ENCODE measurements at regions not wholly inside any gene's neighbourhood (a gene's known extent, or its start where the extent isn't known, plus 50 kb on each side); places are given as distances from the start of the nearest gene placed in this dataset.

DNA sequence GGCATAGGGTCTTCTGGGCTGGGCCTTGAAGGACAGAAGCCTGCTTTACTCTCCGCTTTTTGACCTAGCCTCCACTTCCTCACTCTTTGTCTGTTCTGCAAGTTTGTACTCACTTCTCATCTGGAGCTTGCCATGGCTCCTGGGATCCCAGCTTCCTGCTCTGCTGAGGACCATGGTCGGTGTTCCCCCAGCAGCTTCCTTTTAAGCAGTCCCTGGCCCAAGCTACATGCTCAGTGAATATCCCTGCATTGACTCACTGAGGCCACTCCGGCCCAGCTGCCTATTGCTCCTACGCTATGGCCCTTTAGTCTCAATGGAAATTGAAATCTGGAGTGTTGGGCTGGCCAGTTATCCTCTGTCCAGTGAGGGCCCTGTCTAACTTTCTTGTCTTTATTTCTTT lies 427.7 kb downstream of the RPS24 start:
- H3K27me3 ChIP-seq (ENCODE audit: control insufficient read depth, insufficient read depth, low read length): no peaks in the 10 kb centered on the region
- ChIA-PET POLR2A (no interaction called here), CTCF (no interaction called here)
- H3K27ac ChIP-seq (ENCODE audit: low read depth, low read length): peak overlapping the region; percentile 21
- no peak overlapping the region for H3K4me3 ChIP-seq (ENCODE audit: low read depth, low read length)
- no peak for DNase-seq (ENCODE audit: low read depth, low spot score)
- TF ChIP-seq, protein P1, sequence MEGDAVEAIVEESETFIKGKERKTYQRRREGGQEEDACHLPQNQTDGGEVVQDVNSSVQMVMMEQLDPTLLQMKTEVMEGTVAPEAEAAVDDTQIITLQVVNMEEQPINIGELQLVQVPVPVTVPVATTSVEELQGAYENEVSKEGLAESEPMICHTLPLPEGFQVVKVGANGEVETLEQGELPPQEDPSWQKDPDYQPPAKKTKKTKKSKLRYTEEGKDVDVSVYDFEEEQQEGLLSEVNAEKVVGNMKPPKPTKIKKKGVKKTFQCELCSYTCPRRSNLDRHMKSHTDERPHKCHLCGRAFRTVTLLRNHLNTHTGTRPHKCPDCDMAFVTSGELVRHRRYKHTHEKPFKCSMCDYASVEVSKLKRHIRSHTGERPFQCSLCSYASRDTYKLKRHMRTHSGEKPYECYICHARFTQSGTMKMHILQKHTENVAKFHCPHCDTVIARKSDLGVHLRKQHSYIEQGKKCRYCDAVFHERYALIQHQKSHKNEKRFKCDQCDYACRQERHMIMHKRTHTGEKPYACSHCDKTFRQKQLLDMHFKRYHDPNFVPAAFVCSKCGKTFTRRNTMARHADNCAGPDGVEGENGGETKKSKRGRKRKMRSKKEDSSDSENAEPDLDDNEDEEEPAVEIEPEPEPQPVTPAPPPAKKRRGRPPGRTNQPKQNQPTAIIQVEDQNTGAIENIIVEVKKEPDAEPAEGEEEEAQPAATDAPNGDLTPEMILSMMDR (IDR thresholded peaks at IDR 0.05; ENCODE audit: low read depth, low read length): no peak
- H3K9me3 ChIP-seq (ENCODE audit: control insufficient read depth, insufficient read depth, low read length): no peaks in the 10 kb centered on the region

DNA sequence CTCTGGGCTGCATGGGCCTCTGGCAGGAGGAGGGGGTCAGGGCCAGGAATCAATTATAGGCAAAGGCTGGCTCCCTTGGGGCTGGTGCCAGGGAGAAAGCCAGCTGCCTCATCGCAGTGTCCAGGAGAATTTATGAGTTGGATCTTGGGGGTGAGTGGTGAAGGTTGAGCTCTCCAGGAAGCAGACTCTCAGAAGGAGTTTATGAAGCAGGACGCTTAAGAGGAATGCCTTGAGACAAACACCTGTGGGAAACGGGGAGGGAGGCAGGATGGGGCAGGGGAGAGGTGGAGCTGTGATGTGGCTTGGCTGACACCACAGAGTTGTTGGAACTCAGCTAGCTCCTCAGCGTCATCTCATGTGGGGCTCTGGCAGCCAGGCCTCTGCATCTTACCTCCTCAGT lies 428.5 kb downstream of the RPS24 start:
- no peak for DNase-seq (ENCODE audit: low read depth, low spot score)
- ChIA-PET CTCF (no interaction called here), POLR2A (no interaction called here)
- Histone ChIP-seq H3K9me3 (ENCODE audit: control insufficient read depth, insufficient read depth, low read length) (no peaks in the 10 kb centered on the region), H3K27ac (ENCODE audit: low read depth, low read length) (no peak overlapping the region), H3K27me3 (ENCODE audit: control insufficient read depth, insufficient read depth, low read length) (no peaks in the 10 kb centered on the region), H3K4me3 (ENCODE audit: low read depth, low read length) (no peak overlapping the region)
- TF ChIP-seq, protein P1 (IDR thresholded peaks at IDR 0.05; ENCODE audit: low read depth, low read length): no peak

DNA sequence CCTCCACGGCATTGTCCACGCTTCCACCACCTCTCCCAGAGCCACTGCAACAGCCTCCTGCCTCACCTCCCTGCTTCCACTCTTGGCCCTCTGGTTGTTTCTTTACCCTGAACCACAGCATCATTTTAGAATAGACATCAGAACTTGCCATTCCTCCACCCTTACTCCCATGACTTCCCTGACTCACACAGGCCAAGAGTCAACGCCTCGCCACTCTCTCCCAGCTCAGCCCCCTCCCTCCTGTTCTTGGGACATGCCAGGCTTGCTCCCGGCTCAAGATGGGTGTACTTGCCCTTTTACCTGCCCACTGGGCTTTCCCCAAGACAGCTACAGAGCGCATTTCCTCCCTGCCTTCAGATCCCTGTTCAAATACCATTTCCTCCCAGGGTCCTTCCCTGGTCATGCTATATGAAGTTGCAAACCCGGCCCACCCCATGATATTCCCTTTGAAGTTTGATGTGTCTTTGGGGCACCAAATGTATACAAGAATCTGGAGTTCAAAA lies 429.1 kb downstream of the RPS24 start:
- TF ChIP-seq, protein P1 (IDR thresholded peaks at IDR 0.05; ENCODE audit: low read depth, low read length): no peak
- Histone ChIP-seq H3K27ac (ENCODE audit: low read depth, low read length) (no peak overlapping the region), H3K9me3 (ENCODE audit: control insufficient read depth, insufficient read depth, low read length) (no peaks in the 10 kb centered on the region), H3K4me3 (ENCODE audit: low read depth, low read length) (no peak overlapping the region), H3K27me3 (ENCODE audit: control insufficient read depth, insufficient read depth, low read length) (no peaks in the 10 kb centered on the region)
- ChIA-PET POLR2A (no interaction called here), CTCF (no interaction called here)
- no peak for DNase-seq (ENCODE audit: low read depth, low spot score)

DNA sequence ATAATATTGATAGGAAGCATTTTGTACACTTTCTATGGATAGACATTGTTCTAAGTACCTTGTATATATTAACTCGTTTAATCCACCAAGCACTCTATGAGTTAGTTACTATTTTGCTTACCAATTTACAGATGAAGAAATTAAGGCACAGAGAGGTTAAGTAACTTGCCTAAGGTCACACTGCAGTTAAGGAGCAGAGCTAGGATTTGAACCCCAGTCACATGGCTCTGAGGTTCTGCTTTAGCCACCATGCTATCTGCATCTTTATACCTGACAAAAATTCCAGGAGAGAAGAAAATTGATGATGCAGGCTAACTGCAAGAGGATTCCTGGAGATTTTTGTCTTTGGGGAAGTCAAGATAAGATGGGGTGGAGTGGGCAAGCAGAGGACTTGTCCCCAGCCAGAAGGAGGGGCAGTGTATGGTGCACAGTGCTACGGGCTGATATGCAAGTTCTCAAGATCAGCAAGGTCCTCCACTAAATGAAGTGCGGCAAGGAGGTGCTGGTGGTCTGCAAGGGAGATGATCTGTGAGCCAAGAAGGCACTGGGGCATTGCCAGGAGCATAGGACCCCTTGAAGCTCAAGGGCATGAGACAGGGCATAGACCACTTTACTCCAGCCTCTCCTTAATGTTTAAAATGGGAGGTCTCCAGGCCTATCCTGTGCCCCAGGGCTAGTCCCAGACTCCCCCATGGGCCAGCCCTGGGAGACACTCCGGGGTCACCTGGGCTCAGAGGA lies 430.6 kb downstream of the RPS24 start:
- H3K4me3 ChIP-seq (ENCODE audit: low read depth, low read length): no peak overlapping the region
- POLR2A ChIA-PET: no interaction called here
- TF ChIP-seq, protein P1 (IDR thresholded peaks at IDR 0.05; ENCODE audit: low read depth, low read length): no peak
- no peaks in the 10 kb centered on the region; the same call in 1 of the 2 replicates for H3K9me3 ChIP-seq (ENCODE audit: control insufficient read depth, insufficient read depth, low read length)
- no peak for DNase-seq (ENCODE audit: low read depth, low spot score)
- H3K27me3 ChIP-seq (ENCODE audit: control insufficient read depth, insufficient read depth, low read length): no peaks in the 10 kb centered on the region
- CTCF ChIA-PET: no interaction called here
- H3K27ac ChIP-seq (ENCODE audit: low read depth, low read length): no peak overlapping the region

DNA sequence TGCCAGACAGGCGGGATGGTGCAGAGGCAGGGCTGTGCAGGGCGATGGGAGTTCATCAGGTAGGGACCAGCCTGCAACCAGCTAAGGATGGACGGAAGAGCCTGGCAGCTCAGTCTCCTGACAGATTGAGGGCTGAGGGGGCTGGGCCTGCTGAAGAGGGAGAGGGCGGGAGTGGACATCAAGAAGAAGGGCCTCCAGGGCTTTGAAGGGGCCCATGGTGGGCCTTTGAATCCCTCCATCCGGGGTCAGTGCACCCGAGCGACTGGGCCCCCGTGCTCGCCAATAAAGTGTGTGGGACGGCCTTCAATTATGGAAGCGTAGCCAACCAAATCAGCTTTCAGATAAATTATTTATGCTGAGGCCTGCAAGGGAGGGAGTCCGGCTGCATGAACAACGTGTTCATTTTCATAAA lies 431.2 kb downstream of the RPS24 start:
- ChIA-PET POLR2A (no interaction called here), CTCF (no interaction called here)
- Histone ChIP-seq H3K27me3 (ENCODE audit: control insufficient read depth, insufficient read depth, low read length) (no peaks in the 10 kb centered on the region), H3K27ac (ENCODE audit: low read depth, low read length) (no peak overlapping the region), H3K4me3 (ENCODE audit: low read depth, low read length) (no peak overlapping the region), H3K9me3 (ENCODE audit: control insufficient read depth, insufficient read depth, low read length) (no peaks in the 10 kb centered on the region; the same call in 1 of the 2 replicates)
- no peak for DNase-seq (ENCODE audit: low read depth, low spot score)
- TF ChIP-seq, protein P1 (IDR thresholded peaks at IDR 0.05; ENCODE audit: low read depth, low read length): no peak
